Fibroblast of lung (primary cell): ENCODE measurements at regions not wholly inside any gene's neighbourhood (a gene's known extent, or its start where the extent isn't known, plus 50 kb on each side); places are given as distances from the start of the nearest gene placed in this dataset.

Experiments
- EZH2 ChIP-seq: IDR thresholded peaks from 2 replicates; pipeline ENCODE4 v1.5.1; 2012; ENCODE audit warnings: low read length, control low read depth, mild to moderate bottlenecking; ENCODE audit errors: missing control alignments
- TF ChIP-seq, protein P1 (sequence below), 2 donors: IDR thresholded peaks in 1 of 2; conservative IDR thresholded peaks in 1 of 2; 1 replicate in 1 of 2; 2 replicates in 1 of 2; pipeline ENCODE4 v1.5.1; 2011 to 2012; ENCODE audit warnings: low read length in 2 of 2, control low read depth in 1 of 2, inconsistent platforms in 1 of 2, low read depth in 1 of 2, mild to moderate bottlenecking in 1 of 2

DNA sequence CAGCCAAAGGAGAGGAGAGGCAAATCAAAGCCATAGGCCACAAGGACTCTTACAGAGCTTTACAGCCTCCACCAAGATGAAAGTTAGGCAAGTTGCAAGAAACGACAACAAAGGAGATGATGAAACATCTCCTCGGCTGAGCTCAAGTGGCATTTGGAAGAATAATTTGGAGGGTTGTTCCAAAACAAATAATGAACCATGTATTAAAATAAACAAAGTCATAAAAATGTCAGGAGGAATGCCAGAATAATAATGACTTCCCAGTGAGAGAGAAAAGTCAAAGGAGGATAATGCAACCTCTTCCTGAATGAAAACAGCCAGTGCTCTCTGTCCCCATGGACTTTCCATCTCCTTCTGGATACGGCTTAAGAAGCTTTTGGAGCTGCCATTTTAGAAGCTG, 371.4 kb upstream of the ID4 start:
- TF ChIP-seq, protein P1, sequence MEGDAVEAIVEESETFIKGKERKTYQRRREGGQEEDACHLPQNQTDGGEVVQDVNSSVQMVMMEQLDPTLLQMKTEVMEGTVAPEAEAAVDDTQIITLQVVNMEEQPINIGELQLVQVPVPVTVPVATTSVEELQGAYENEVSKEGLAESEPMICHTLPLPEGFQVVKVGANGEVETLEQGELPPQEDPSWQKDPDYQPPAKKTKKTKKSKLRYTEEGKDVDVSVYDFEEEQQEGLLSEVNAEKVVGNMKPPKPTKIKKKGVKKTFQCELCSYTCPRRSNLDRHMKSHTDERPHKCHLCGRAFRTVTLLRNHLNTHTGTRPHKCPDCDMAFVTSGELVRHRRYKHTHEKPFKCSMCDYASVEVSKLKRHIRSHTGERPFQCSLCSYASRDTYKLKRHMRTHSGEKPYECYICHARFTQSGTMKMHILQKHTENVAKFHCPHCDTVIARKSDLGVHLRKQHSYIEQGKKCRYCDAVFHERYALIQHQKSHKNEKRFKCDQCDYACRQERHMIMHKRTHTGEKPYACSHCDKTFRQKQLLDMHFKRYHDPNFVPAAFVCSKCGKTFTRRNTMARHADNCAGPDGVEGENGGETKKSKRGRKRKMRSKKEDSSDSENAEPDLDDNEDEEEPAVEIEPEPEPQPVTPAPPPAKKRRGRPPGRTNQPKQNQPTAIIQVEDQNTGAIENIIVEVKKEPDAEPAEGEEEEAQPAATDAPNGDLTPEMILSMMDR (conservative IDR thresholded peaks at IDR 0.05 in 1 of 2, IDR thresholded peaks at IDR 0.05 in 1 of 2; ENCODE audit: low read depth in 1 of 2, low read length in 2 of 2): no peak
- TF ChIP-seq EZH2: no peak
